ENCODE measurements at regions not wholly inside any gene's neighbourhood (a gene's known extent, or its start where the extent isn't known, plus 50 kb on each side); places are given as distances from the start of the nearest gene placed in this dataset.

- H3K4me1 ChIP-seq (ENCODE audit: insufficient read depth) = no peaks in the 10 kb centered on the region
These were observed 609.0 kb downstream of the REEP3 start for GRCh38 chr10:64130152-64130551.

GRCh38 chr10:64134676-64135075 lies 613.5 kb downstream of the REEP3 start:
- Histone ChIP-seq H3K4me1 (ENCODE audit: insufficient read depth) (no peaks in the 10 kb centered on the region), H3K4me3 (no peak overlapping the region), H3K27me3 (no peaks in the 10 kb centered on the region), H3K9me3 (no peaks in the 10 kb centered on the region), H3K27ac (no peak overlapping the region), H3K36me3 (no peaks in the 10 kb centered on the region)
- TF ChIP-seq EP300 (IDR thresholded peaks at IDR 0.05) = no peak
- TF ChIP-seq POLR2A (IDR thresholded peaks at IDR 0.05) = no peak
- no peak for TF ChIP-seq CTCF (IDR thresholded peaks at IDR 0.05)
- WGBS, 3 donors = 82 to 87% (median 83%) methylated on average over 1 of the region's 1 CpG
- DNase-seq = no peak
- intact Hi-C loops (cut with DNase I) = no loop called here

More at GRCh38 chr10:64130152-64130551, 609.0 kb downstream of the REEP3 start:
- Histone ChIP-seq H3K4me3 (no peak overlapping the region), H3K36me3 (no peaks in the 10 kb centered on the region), H3K27me3 (no peaks in the 10 kb centered on the region), H3K27ac (no peak overlapping the region), H3K9me3 (peaks cover 0 to 5% of the 10 kb centered on the region in 2 donors)
- DNase-seq = no peak
- 87 to 95% (median 92%) methylated on average over 1 of the region's 1 CpG for WGBS, 3 donors
- TF ChIP-seq POLR2A (IDR thresholded peaks at IDR 0.05) = no peak
- TF ChIP-seq CTCF (IDR thresholded peaks at IDR 0.05) = no peak
- no peak for TF ChIP-seq EP300 (IDR thresholded peaks at IDR 0.05)
- intact Hi-C loops (cut with DNase I) = no loop called here

GRCh38 chr10:64142395-64142794 lies 621.2 kb downstream of the REEP3 start:
- Histone ChIP-seq H3K27ac (no peak overlapping the region), H3K4me3 (no peak overlapping the region), H3K36me3 (no peaks in the 10 kb centered on the region), H3K4me1 (ENCODE audit: insufficient read depth) (no peaks in the 10 kb centered on the region), H3K27me3 (no peaks in the 10 kb centered on the region), H3K9me3 (no peaks in the 10 kb centered on the region)
- TF ChIP-seq POLR2A (IDR thresholded peaks at IDR 0.05) (no peak), EP300 (IDR thresholded peaks at IDR 0.05) (no peak), CTCF (IDR thresholded peaks at IDR 0.05) (no peak)
- DNase-seq = no peak
- intact Hi-C loops (cut with DNase I) = no loop called here
- 74 to 80% (median 75%) methylated on average over 3 of the region's 3 CpGs for WGBS, 3 donors

- no peaks in the 10 kb centered on the region for H3K9me3 ChIP-seq
- TF ChIP-seq CTCF (IDR thresholded peaks at IDR 0.05) (no peak), EP300 (IDR thresholded peaks at IDR 0.05) (no peak), POLR2A (IDR thresholded peaks at IDR 0.05) (no peak)
- no peak overlapping the region for H3K4me3 ChIP-seq
- DNase-seq = no peak
- H3K4me1 ChIP-seq (ENCODE audit: insufficient read depth) = no peaks in the 10 kb centered on the region
- H3K27me3 ChIP-seq = no peaks in the 10 kb centered on the region
- no peak overlapping the region for H3K27ac ChIP-seq
- intact Hi-C loops (cut with DNase I) = no loop called here
- no peaks in the 10 kb centered on the region for H3K36me3 ChIP-seq
These were observed 627.4 kb downstream of the REEP3 start for GRCh38 chr10:64148607-64149006.

GRCh38 chr10:64156166-64156565 lies 635.0 kb downstream of the REEP3 start:
- no peak for DNase-seq
- WGBS, 3 donors = 16 to 28% (median 17%) methylated on average over 3 of the region's 3 CpGs
- H3K4me3 ChIP-seq = no peak overlapping the region
- no peaks in the 10 kb centered on the region for H3K4me1 ChIP-seq (ENCODE audit: insufficient read depth)
- H3K27ac ChIP-seq = no peak overlapping the region
- H3K36me3 ChIP-seq = no peaks in the 10 kb centered on the region
- TF ChIP-seq CTCF (IDR thresholded peaks at IDR 0.05) (no peak), POLR2A (IDR thresholded peaks at IDR 0.05) (no peak), EP300 (IDR thresholded peaks at IDR 0.05) (no peak)
- no peaks in the 10 kb centered on the region for H3K9me3 ChIP-seq
- H3K27me3 ChIP-seq = no peaks in the 10 kb centered on the region
- intact Hi-C loops (cut with DNase I) = no loop called here
